HG02763 (cell line): ENCODE measurements at regions not wholly inside any gene's neighbourhood (a gene's known extent, or its start where the extent isn't known, plus 50 kb on each side); places are given as distances from the start of the nearest gene placed in this dataset.
"Not testable (repeated sequence)": the region's sequence is repeated elsewhere in the genome, so short reads cannot be mapped to it uniquely, and the experiment has no call there.

ENCODE experiments used
- ATAC-seq: cut with Tn5 transposase; IDR thresholded peaks from one replicate; pipeline ENCODE4 v1.9.1; 2021; ENCODE audit warnings: mild to moderate bottlenecking, moderate library complexity; ENCODE audit not compliant: unreplicated experiment

DNA sequence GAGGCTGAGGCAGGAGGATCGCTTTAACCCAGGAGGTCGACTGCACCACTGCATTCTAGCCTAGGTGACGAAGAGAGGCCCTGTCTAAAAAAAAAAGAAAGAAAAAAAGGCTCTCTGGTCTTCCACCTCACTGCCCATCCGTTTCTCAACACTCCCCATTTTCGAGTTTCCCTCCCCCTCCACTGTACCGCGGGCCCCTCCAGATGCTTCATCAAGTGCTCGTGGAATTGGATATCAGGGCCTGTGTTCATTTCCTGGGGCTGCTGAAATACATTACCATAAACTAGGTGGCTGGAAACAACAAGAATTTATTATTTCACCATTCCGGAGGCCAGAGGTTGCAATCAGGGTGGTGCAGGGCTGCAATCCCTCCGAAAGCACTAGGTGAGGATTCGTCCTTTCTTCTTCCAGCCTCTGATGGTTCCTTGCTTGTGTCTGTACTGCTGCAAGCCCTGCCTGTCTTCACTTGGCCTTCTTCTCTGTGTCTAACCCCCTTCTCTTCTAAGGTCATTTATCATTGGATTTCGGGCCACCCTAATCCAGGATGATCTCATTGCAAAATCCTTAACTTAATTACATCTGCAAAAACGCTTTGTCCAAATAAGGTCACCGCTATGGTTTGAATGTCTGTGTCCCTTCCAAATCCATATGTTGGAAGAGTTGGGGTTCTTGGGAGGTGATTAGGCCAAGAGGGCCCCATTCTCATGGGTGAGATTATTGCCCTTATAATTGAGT lies 135.1 kb downstream of the CRLF3 start:
- not testable (repeated sequence) for ATAC-seq

DNA sequence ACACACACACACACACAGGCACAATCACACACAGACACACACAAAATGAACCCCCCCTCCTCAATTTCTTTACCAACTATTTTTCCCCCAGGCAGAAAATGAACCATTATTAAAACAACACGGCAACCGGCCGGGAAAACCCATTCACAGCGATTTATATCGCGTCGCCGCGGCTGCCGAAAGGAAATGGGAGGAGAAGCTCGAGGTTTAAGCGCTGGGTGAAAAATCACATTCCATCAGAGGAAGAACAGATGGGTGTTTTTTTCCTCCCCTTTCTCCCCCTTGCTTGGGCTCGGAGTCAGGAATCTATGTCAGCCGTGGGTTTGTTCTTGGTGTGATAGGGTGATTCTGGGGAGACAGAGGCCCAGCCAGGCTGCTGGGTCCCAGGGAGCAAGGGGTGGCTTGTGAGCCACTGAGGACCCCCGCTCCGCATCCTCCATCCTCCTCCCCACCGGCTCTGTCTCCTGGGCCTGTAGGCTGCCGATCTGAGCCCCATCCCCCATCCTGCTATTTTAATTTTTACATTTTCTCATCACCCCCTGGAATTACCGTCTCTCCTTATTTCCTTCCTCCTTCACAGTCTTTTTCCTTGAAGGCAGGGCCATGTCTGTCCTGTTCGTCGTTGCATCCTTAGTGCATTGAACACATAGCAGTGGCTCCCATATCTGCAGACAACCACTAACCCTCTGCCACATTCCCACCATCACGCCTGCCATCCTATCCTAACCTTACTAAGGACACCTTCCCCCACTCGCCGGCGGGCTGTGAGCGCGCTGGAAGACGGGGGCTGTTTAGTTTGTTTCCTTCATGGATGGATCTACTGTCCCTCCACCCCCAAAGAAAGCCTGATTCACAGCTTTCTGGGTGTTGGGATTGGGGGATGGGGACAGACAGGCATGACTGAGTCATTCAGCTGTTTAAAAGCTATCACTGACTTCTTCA lies 137.7 kb downstream of the CRLF3 start:
- not testable (repeated sequence) for ATAC-seq

- not testable (repeated sequence) for ATAC-seq
Measured at GRCh38 chr17:30682280-30682679, 142.2 kb downstream of the CRLF3 start.

GRCh38 chr17:30680681-30681080 lies 143.8 kb downstream of the CRLF3 start:
- ATAC-seq = not testable (repeated sequence)

DNA sequence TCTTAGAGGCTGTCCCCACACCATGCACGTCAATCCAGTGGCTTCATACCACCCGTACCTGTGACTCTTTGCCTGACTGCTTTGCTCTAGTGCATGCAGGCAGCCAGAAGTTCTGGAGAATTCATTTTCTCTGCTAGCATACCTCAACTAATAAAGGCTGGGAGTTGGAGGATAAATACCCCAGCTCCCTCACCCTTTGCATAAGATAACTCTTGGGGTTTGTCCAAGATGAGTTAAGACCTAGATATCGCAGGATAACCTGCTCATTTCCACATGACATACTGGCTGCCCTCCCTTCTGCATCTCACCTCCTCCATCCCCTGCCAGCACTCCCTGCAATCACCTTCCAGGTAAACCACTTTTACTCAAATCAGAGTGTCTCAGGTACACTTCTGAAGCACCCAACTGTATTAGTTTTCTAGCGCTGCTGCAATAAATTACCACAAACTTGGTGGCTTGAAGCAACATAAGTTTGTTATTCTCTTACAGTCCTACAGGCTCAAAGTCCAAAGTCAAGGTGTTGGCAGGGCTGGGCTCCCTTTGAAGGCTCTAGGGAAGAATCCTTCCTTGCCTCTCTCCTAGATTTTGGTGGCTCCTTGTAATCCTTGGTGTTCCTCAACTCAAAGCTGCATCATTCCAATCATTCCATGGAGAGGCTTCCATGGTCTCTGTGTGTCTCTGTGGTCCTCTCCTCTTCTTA lies 146.8 kb downstream of the CRLF3 start:
- ATAC-seq = no peak

GRCh38 chr17:30675777-30676492 lies 148.6 kb downstream of the CRLF3 start:
- ATAC-seq = not testable (repeated sequence)

- ATAC-seq = not testable (repeated sequence)
Measured at GRCh38 chr17:30669217-30669649, 155.3 kb downstream of the CRLF3 start.

DNA sequence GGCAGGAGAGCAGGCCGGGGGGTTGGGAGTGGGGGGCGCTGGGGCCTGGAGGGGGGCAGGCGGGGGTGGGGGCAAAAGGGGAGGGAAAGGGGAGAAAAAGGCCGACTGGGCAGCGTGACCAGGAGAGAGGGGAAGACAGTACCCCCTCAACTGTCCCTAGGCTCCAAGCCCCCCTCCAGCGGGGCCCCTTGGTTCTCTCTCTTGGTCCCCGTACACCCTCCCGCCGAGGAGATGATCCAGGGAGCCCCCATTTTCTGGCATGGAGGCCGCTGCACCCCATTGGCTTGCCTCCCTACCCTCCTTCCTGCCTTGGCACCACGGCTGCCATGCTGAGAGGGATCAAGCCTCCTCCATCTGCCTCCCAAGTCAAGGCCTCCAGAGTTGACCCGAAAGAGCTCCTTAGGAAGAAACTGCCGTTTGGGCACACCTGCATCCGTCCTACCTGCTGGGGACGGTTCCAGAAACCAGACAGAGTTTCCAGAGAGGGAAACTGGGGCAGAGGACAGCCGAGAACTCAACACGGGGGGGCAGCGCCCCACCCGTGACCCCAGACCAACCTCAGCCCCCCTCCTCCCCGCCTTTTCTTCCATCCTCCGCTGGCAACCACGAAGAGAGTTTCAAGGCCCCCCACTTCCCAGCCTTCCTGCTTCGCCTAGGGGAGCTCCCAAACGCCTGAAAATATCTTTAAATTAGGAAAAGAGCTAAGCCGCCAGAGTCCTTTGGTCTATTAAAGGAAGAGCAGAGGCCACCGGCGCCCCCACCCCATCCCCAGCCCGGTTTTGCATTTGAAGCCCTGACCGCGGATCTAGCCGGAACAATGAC lies 155.9 kb downstream of the CRLF3 start:
- ATAC-seq = not testable (repeated sequence)

- not testable (repeated sequence) for ATAC-seq
Measured at GRCh38 chr17:30667657-30668359, 156.7 kb downstream of the CRLF3 start.

GRCh38 chr17:30666838-30667656 lies 157.4 kb downstream of the CRLF3 start:
- ATAC-seq = not testable (repeated sequence)

GRCh38 chr17:30663727-30664455 lies 160.6 kb downstream of the CRLF3 start:
- ATAC-seq = not testable (repeated sequence)

- not testable (repeated sequence) for ATAC-seq
Measured at GRCh38 chr17:30657148-30657547, 167.3 kb downstream of the CRLF3 start.

GRCh38 chr17:30653038-30653437 lies 171.5 kb downstream of the CRLF3 start:
- not testable (repeated sequence) for ATAC-seq

GRCh38 chr17:30650149-30650548 lies 172.9 kb downstream of the GOSR1 start:
- not testable (repeated sequence) for ATAC-seq

DNA sequence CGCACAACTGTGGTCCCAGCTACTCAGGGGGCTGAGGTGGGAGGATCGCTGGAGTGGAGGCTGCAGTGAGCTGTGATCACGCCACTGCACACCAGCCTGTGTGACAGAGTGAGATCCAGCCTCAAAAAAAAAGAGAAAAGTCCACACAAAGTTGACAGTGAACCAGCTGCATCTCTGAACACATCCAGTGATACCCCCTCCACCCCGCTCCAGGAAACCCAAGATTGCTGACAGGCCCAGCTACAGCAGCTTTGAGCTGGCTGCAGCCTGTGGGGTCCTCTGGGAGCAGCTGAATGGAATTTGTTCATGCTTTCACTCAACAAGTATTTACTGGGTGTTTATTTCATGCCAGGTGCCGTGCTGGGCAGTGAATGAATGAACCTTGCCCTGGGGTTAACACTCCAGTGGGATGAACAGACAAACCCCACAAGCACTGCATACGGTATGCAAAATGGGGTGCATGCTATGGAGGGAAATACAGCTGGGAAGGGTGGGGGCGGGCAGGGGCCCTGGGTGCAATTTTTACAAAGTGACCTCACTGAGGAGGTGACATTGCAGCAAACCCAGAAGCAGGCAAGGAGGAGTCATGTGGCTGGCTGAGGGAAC lies 170.9 kb downstream of the GOSR1 start:
- ATAC-seq = not testable (repeated sequence)

DNA sequence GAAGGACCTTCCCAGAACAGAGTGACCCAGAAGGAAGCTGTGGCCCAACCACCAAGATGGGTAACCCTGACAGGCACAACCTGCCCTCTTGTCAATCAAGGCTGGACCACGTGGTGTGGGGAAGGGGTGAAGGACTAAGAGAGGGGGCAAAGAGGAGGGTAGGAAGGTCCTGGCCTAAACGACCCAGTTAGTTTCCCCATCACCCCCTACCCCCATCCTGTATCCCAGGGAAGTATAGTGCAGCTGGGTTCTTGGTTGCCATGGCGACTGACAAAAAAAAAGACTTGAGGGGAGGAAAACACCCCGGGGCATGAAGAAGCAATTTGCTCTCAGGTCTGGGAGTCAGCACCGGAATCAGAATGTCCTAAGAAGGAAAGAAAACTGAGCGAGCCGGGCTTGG lies 168.7 kb downstream of the GOSR1 start:
- not testable (repeated sequence) for ATAC-seq

DNA sequence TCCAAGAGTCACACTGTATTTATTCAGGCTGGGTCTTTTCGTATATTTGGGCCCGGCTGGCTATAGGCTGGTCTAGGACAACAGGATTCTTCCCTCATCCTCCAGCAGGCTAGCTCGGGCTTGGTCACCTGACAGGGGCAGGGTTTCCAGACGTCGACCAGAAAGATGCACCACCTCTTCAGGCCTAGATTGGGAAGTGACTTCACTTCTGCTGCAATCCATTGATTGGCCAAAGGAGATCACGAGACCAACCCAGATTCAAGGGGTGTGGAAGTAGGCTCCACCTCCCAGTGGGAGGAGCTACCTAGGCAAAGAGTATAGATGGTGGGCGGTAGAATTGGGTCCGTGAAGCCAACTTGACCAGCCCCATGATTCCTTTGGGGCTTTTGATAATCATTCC lies 167.5 kb downstream of the GOSR1 start:
- ATAC-seq = not testable (repeated sequence)
